ENCODE measurements at regions not wholly inside any gene's neighbourhood (a gene's known extent, or its start where the extent isn't known, plus 50 kb on each side); places are given as distances from the start of the nearest gene placed in this dataset.
"Not testable (repeated sequence)": the region's sequence is repeated elsewhere in the genome, so short reads cannot be mapped to it uniquely, and the experiment has no call there.

- H3K4me1 ChIP-seq; DNase-seq (ENCODE audit: low read depth in 1 of 2, low spot score in 1 of 2); POLR2A ChIA-PET; ATAC-seq; FAIRE-seq; H3K27ac ChIP-seq; H3K4me3 ChIP-seq; CTCF ChIA-PET; H3K4me2 ChIP-seq; H3K9me3 ChIP-seq: not testable (repeated sequence)
- 62% methylated on average over 13 of the region's 15 CpGs for WGBS (ENCODE audit: missing lambda C conversion rate)
Observed at GRCh38 chr4:27075603-27076002, 215.0 kb downstream of the STIM2 start.

- no peak for FAIRE-seq
- DNase-seq (ENCODE audit: low read depth in 1 of 2, low spot score in 1 of 2) = no peak
- POLR2A ChIA-PET = no interaction called here
- H3K4me2 ChIP-seq = no peak overlapping the region
- ATAC-seq = no peak
- CTCF ChIA-PET = no interaction called here
- H3K4me1 ChIP-seq = no peaks in the 10 kb centered on the region
- H3K27ac ChIP-seq = no peak overlapping the region
- no peak overlapping the region for H3K4me3 ChIP-seq
- H3K9me3 ChIP-seq = no peaks in the 10 kb centered on the region
- TF ChIP-seq HDAC2 (IDR thresholded peaks at IDR 0.05) (no peak), E2F6 (IDR thresholded peaks at IDR 0.05; ENCODE audit: borderline replicate concordance, low read depth) (no peak), ZC3H11A (IDR thresholded peaks at IDR 0.05) (no peak), KDM1A (IDR thresholded peaks at IDR 0.05; ENCODE audit: low read depth) (no peak), CHD2 (IDR thresholded peaks at IDR 0.05; ENCODE audit: low read length, partially characterized antibody) (no peak), HOXA7 (CRISPR knock-in tag; IDR thresholded peaks at IDR 0.05) (no peak), CBX2 (IDR thresholded peaks at IDR 0.05; ENCODE audit: borderline replicate concordance, low read depth) (no peak), PHF8 (IDR thresholded peaks at IDR 0.05; ENCODE audit: borderline replicate concordance, low read depth) (no peak), ESRRA (IDR thresholded peaks at IDR 0.05; ENCODE audit: borderline replicate concordance, low read length) (no peak), EHMT2 (IDR thresholded peaks at IDR 0.05; ENCODE audit: low read depth) (no peak), NFE2L2 (conservative IDR thresholded peaks at IDR 0.05; ENCODE audit: low read length) (no peak), ZSCAN20 (CRISPR knock-in tag; IDR thresholded peaks at IDR 0.05) (no peak), RFX5 (IDR thresholded peaks at IDR 0.05) (no peak), MAX (IDR thresholded peaks at IDR 0.05) (no peak), RARB (CRISPR knock-in tag; IDR thresholded peaks at IDR 0.05) (no peak), EP300 (IDR thresholded peaks at IDR 0.05) (no peak)
- WGBS (ENCODE audit: missing lambda C conversion rate) = 3% methylated on average over 4 of the region's 4 CpGs
Observed at GRCh38 chr4:27078934-27079455, 218.4 kb downstream of the STIM2 start.

GRCh38 chr4:27081675-27082586 is 221.3 kb downstream of the STIM2 start:
- TF ChIP-seq USF2 (IDR thresholded peaks at IDR 0.05) (no peak), CTCF (IDR thresholded peaks at IDR 0.05) (no peak), EP300 (IDR thresholded peaks at IDR 0.05) (no peak), FOSB (CRISPR knock-in tag; IDR thresholded peaks at IDR 0.05) (no peak), HOXB5 (CRISPR knock-in tag; IDR thresholded peaks at IDR 0.05) (no peak), TP53 (CRISPR knock-in tag; IDR thresholded peaks at IDR 0.05) (no peak), FOXS1 (CRISPR knock-in tag; IDR thresholded peaks at IDR 0.05) (no peak)
- no peak for ATAC-seq

More at GRCh38 chr4:27081675-27082586, 221.3 kb downstream of the STIM2 start:
- FAIRE-seq (no peak), DNase-seq (ENCODE audit: low read depth in 1 of 2, low spot score in 1 of 2) (no peak)
- Histone ChIP-seq H3K4me1 (no peaks in the 10 kb centered on the region), H3K9me3 (no peaks in the 10 kb centered on the region), H3K27ac (no peak overlapping the region), H3K4me3 (no peak overlapping the region), H3K4me2 (no peak overlapping the region)
- POLR2A ChIA-PET = no interaction called here
- CTCF ChIA-PET = no interaction called here
- WGBS (ENCODE audit: missing lambda C conversion rate) = 10% methylated on average over 5 of the region's 6 CpGs
